ENCODE measurements at regions not wholly inside any gene's neighbourhood (a gene's known extent, or its start where the extent isn't known, plus 50 kb on each side); places are given as distances from the start of the nearest gene placed in this dataset.

DNA sequence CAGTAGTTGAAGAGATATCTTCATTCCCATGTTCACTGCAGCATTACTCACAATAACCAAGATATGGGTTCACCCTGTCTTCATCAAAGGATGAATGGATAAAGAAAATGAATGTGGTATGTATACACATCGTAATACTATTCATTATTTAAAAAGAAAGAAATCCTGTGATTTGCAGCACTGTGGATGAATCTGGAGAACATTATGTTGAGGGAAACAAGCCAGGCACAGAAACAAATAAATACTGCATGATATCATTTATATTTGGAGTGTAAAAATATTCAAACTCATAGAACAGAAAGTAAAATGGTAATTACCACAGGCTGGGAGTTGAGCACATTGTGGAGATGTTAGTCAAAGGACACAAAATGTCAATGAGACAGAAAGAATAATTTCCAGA lies 977.2 kb downstream of the AMY1C start:
- no peak for FAIRE-seq

- FAIRE-seq, result no peak
These were observed 984.2 kb downstream of the AMY1C start for GRCh38 chr1:104733866-104734265.

- no peak for FAIRE-seq
These were observed 996.2 kb downstream of the AMY1C start for GRCh38 chr1:104745875-104746274.

DNA sequence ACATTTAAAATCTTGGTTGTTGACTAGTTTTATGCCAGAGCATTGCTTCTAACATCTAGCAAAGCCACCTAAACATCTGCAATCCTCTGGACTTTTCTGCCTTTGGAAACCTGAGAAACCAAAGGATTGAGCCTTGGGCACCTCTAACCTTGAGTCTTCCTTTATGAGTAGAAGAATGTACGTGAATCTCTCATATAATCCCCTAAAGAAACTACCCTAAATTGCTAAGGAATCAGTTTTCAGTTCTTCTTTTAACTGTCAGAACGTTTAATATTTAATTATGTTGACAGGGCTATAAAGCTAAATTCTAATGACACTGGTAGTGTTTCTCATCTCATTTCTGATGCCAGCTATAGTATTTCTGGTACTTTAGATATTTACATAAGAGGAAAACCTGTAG lies 997.3 kb downstream of the AMY1C start:
- FAIRE-seq, result no peak

DNA sequence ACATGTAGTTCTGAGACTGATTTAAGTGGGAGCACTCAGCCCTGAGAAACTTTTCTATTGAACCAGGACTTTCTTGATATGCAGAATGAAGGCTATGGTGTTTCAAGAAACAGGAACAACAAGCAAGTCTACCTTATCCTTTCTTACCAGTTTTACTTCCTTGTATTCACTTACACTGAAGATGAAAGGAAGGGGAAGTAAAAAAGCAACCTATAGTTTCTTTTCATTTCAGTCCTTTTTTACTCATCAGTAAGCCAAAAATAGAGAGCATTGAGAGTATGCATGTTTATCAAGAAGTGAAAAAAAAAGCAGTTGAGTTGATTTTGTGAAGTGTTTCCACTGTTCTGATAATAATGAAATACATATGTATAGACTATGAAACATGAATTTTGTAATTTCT lies 1010.3 kb downstream of the AMY1C start:
- FAIRE-seq, result no peak

DNA sequence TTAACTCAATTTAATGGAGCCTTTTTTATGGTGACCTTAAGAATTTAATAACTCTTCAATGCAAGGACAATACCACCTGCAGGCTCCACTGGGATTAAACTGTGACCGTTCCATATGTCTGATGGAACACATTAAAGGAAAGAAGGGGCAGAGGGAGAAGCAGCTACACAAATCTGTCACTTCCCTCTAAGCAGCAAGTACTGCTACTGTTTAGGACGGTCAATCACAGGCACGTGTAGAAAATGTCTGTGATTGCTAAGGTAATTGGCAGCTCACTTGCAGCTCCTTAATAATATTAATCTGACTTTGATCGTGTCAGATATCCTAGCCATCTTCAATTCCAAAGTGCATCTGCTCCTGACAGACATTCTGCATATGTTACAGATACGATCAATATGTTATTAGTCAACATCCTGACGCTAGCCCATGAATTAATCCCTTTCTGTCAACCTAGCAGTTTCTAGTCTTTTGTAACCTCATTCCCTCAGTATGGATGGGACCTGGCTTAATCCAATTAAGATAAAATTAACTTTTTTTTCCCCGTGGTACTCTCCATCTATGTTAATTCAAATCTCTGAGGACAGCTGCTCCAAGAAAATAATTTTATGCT lies 1012.4 kb downstream of the AMY1C start:
- no peak for FAIRE-seq

- FAIRE-seq, result no peak
These were observed 1015.4 kb downstream of the AMY1C start for GRCh38 chr1:104765085-104765484.

DNA sequence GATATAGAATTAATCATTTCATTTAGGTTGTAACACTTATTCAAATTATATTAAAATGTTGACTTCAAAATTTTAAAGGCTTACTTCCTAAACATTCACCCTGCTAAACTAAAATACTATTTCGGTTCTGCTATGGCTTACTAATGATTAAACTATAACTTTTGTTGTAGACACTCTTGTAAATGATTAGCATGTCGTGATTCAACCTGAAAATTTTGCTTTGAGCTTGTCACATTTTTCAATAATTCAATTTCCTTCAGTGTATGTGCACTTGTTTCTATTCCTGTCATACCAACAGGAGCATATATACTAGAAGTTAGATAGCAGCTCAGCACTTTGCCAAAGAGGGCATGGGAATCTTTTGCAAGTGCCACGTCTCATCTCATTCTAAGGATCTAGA lies 1018.8 kb downstream of the AMY1C start:
- FAIRE-seq, result no peak

GRCh38 chr1:104780470-104781078 lies 1030.9 kb downstream of the AMY1C start:
- peak; percentile 34 for FAIRE-seq

DNA sequence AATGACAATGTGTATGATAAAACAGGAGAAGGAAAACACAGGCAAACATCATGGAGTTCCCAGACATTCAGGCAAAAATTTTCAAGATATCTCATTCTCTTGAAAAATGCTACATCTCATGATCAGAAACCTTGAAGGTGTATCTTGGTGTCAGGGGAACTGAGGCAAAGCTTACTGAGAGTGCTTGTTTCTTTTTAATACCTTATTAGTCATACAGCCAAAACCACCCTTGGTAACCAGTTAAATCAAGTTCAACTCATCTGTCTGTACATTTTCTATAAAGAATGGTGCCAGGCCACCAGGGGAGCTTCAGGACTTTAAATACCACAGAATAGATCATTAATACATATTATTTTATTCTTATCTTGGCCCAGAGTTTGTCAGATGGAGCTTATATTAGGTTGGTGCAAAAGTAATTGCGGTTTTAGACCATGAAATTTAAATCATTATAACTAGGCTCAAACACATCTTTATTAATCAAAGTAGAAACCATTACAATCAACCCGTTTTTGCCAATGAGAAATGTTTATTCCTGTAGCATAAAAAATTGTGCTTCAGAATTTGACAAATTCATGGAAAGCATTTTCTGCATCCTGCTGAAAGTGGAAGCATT lies 1036.0 kb downstream of the AMY1C start:
- no peak for FAIRE-seq

DNA sequence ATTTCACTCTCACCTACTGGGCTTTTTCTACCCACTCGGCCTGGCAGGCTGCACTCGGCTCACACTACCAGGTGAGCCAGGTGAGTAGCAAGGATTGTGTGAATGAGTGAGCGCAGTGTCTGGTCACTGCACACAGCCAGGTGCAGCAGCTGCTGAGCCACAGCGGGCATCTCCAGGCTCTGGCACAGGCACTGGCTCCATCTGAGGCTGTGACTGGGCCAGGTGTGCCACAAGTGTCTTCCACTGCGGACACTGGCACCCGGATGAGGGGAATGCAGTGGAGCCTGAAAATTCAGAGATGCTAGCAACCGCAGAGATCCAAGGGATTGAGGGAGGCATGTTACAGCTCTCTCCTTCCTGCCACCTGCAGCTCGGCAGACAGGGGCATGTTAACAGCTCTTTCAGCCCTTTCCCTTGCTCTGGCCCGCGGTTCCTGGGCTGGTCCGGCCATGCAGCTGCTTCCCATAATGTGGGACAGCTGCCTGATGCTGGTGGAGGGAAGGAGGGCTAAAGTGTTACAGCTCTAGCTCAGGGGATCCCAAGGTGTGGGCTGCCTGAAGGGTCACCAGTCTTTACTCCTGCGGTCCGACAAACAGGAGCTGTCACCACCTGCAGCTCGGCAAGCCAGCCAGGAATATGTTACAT lies 1038.3 kb downstream of the AMY1C start:
- FAIRE-seq, result no peak

- FAIRE-seq, result no peak
These were observed 1041.3 kb downstream of the AMY1C start for GRCh38 chr1:104791030-104791429.

GRCh38 chr1:104794035-104794434 lies 1044.3 kb downstream of the AMY1C start:
- peak; percentile 28 for FAIRE-seq

DNA sequence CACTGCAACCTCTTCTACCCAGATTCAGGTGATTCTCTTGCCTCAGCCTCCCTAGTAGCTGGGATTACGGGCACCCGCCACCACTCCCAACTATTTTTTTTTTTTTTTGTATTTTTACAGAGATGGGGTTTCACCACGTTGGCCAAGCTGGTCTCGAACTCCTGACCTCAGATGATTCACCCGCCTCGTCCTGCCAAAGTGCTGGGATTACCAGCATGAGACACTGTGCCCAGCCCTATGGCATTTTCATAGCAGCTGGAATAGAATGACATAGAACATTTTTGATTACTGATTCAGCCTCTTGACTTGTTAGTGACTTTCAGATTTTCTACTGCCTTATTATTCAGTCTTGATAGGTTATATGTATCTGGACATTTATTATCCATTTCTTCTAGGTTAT lies 1046.2 kb downstream of the AMY1C start:
- no peak for FAIRE-seq

DNA sequence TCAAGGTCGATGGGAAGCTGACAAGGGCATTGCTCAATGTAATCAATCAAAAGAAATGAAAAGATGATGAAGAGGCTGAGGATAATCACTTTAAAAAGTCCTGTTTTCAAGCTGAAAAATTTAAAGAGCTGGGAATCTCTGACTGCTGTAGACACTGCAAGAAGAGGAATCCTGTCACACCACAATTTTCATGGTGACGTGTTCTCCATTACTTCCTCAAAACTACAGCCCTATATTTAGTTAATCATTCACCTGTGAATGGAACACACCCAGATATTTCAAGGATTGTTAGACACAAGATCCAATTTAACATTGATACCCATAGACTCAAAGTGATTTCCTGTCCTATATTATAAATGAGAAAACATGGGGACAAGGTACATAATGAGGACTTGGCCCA lies 1048.3 kb downstream of the AMY1C start:
- no peak for FAIRE-seq

DNA sequence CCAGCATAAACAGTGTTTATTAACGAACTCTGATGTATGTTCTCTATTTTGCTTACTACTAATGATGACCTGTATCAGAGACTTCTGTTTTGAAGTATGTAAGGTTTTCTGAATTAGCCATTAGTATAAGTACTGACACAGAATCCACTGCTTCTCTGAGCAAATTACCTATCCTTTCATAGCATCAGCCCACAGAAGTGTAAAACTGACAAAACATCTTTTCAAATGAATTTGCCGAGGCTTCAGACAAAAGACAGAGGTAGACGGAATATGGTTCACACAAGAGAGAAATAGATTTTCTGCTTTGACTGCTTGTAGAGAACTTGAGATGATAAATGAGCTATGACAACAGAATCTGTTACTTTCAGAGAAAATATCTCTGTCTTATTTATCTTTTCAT lies 1051.6 kb downstream of the AMY1C start:
- FAIRE-seq, result no peak

- no peak for FAIRE-seq
These were observed 1054.4 kb downstream of the AMY1C start for GRCh38 chr1:104804147-104804546.

- no peak for FAIRE-seq
These were observed 1057.9 kb downstream of the AMY1C start for GRCh38 chr1:104807590-104807989.

DNA sequence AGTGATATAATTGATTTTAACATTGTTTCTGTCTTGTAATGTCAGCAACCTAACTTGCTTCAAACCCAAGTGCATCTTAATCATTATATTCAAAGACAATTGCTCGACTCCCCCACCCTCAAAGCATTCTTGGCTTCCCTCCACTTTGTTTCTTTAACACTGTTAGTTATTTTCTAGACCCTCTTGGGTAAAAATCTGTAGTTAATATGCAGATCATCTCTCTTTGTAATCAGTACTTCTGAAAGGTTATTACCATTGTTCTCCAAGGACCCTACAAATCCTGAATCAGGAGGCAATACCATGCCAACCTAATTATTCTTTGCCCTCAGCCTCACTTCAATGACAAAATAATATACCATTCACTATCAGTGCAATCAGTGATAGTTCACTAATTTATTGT lies 1075.7 kb downstream of the AMY1C start:
- no peak for FAIRE-seq

DNA sequence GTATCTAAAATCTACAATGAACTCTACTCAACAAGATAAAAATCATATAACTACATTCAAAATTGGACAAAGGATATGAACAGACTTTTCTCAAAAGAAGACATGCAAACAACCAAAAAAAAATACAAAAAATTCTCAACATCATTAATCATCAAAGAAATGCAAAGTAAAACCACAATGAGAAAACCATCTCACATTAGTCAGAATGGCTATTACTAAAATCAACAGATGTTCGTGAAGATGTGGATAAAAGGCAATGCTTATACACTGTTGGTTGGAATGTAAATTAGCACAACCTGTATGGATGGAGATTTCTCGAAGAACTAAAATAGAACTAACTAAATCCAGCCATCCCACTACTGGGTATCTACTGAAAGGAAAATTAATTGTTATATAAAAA lies 1080.8 kb downstream of the AMY1C start:
- no peak for FAIRE-seq

DNA sequence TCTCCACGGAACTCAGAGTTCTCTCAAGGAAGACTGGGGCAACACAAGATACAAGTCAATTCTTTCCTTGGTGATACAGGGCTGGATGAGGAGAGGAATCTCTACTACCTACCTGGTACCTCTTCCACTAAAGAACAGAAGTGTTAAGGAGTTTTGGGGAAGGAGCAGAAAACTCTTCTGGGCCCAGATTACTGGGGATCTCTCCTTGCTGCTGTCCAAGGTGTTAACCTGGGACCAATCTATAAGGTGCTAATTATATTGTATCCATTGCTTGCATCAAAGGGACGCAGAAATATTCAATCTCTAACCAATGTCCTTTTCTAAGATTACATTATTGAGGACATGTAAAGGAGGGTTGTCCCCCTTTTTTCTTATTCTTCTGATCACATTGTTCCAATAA lies 1102.5 kb downstream of the AMY1C start:
- FAIRE-seq, result no peak

DNA sequence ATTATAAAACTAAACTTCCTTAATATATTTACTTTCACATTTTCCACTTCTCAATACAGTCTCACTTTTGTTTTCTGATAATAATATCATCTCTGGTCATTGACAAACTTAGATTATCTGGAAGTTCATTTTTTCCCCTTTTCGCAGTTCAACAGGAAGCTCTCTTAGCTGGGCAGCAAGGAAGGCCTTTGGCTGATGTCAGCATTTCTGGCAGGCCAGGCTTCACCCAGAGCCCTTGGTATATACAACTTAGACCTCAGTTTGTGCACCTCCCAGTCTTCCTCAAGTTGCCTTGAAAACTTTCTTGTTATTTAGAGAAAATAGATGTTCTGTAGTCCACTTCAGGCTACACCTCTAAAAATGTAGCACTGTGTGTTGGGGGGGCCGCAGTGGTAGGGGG lies 1103.6 kb downstream of the AMY1C start:
- FAIRE-seq, result no peak

GRCh38 chr1:104854529-104854928 lies 1104.8 kb downstream of the AMY1C start:
- FAIRE-seq, result no peak

DNA sequence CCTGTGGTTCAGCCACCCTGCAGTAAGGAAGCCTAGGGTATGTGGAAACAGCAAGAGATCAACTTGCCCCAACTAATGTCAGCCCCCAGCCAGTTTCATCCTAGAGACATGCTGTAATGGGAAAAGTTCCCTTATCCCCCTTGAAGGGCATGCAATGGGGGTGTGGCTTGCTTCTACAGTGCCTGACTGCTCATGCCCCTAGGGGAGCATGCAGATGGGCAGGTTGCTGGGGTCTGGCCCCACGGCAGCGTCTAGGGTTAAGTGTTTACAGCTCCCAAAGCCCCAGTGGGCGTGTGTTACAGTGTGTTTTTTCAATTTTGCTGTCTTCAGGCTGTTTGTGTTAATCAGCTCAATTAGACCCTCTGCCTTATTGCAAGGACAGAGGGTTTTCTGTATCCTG lies 1105.9 kb downstream of the AMY1C start:
- no peak for FAIRE-seq
